ENCODE measurements at regions not wholly inside any gene's neighbourhood (a gene's known extent, or its start where the extent isn't known, plus 50 kb on each side); places are given as distances from the start of the nearest gene placed in this dataset.

- Histone ChIP-seq H3K9me3 (ENCODE audit: control insufficient read depth, low read depth, low read length) (no peaks in the 10 kb centered on the region), H3K4ac (ENCODE audit: low read depth, low read length) (no peak overlapping the region), H3K4me1 (ENCODE audit: insufficient read depth, low read length) (no peaks in the 10 kb centered on the region; the same call in 1 of the 2 replicates), H2BK12ac (ENCODE audit: insufficient read length, low read depth, low read length) (no peak overlapping the region), H3K18ac (ENCODE audit: insufficient read length, low read depth, low read length) (no peak overlapping the region), H3K79me2 (ENCODE audit: insufficient read depth, low read length) (no peaks in the 10 kb centered on the region), H3K4me2 (ENCODE audit: insufficient read depth, insufficient read length, low read length) (no peak overlapping the region), H2BK20ac (ENCODE audit: low read depth, low read length, poor library complexity, severe bottlenecking) (no peak overlapping the region), H2AK5ac (ENCODE audit: insufficient read length, low read length) (no peak overlapping the region), H2BK120ac (ENCODE audit: low read depth, low read length, poor library complexity, severe bottlenecking) (no peak overlapping the region), H3K27me3 (ENCODE audit: insufficient read depth, low read length) (no peaks in the 10 kb centered on the region), H3K9ac (ENCODE audit: extremely low read depth, insufficient read length, low read length) (no peak overlapping the region), H4K20me1 (ENCODE audit: control insufficient read depth, insufficient read depth, insufficient read length) (no peaks in the 10 kb centered on the region), H3K27ac (ENCODE audit: insufficient read length, low read depth, low read length) (no peak overlapping the region), H3K23ac (ENCODE audit: insufficient read length, low read depth, low read length) (no peak overlapping the region), H3K14ac (ENCODE audit: insufficient read depth, low read length) (no peak overlapping the region), H2BK15ac (ENCODE audit: low read depth, low read length) (no peak overlapping the region), H3K79me1 (ENCODE audit: insufficient read depth, low read depth, low read length, poor library complexity, severe bottlenecking) (no peaks in the 10 kb centered on the region), H3K56ac (ENCODE audit: insufficient read length, low read depth, low read length) (no peak overlapping the region), H3T11ph (ENCODE audit: low read length) (no peak overlapping the region), H3K23me2 (ENCODE audit: insufficient read length, low read depth, low read length, poor library complexity, severe bottlenecking) (no peaks in the 10 kb centered on the region), H2AFZ (ENCODE audit: low read length) (no peak overlapping the region), H4K8ac (replicated peaks; ENCODE audit: insufficient read length, low read depth, low read length) (no peak overlapping the region), H4K91ac (ENCODE audit: insufficient read length, low read depth, low read length) (no peak overlapping the region), H4K5ac (ENCODE audit: insufficient read length, low read depth, low read length) (no peak overlapping the region), H2BK5ac (ENCODE audit: insufficient read length, low read length) (no peak overlapping the region)
- no peak overlapping the region for H3K27ac Mint-ChIP-seq
- no peaks in the 10 kb centered on the region for H3K27me3 Mint-ChIP-seq (ENCODE audit: low read depth)
- no peaks in the 10 kb centered on the region for H3K36me3 Mint-ChIP-seq (ENCODE audit: insufficient read depth in 1 of 3, low read depth in 3 of 3)
- TF ChIP-seq CTCF (conservative IDR thresholded peaks at IDR 0.05): no peak
- DNase-seq: no peak
- no peak overlapping the region for H3K4me3 Mint-ChIP-seq
- no peaks in the 10 kb centered on the region for H3K9me3 Mint-ChIP-seq
- no CpG with 5 or more reads among the region's 5 CpGs for WGBS (ENCODE audit: extremely low coverage, insufficient read length, low lambda C conversion rate)
- H3K4me1 Mint-ChIP-seq: peaks cover 17 to 24% of the 10 kb centered on the region in 2 experiments
Observed at GRCh38 chr2:204257781-204258180, 287.5 kb upstream of the PARD3B start.

Data from H9 (cell line).